Neural cell (in vitro differentiated cells): ENCODE measurements at regions not wholly inside any gene's neighbourhood (a gene's known extent, or its start where the extent isn't known, plus 50 kb on each side); places are given as distances from the start of the nearest gene placed in this dataset.

Source experiments
- H2AFZ ChIP-seq: fragments of 200-600, 300-800 bp; sonication (generic), shearing (Covaris generic); 2 replicates; pipeline ENCODE4 v1.6.0; 2014; ENCODE audit warnings: low read depth, mild to moderate bottlenecking, antibody characterized with exemption, low read length, moderate library complexity
- H3F3A ChIP-seq: fragments of 200-600 bp; shearing (Covaris generic); 2 replicates; pipeline ENCODE4 v1.6.1; 2016; ENCODE audit warnings: mild to moderate bottlenecking, moderate library complexity, mixed read lengths, antibody characterized with exemption, low read length; ENCODE audit not compliant: insufficient read depth, poor library complexity, severe bottlenecking
- H3K27ac ChIP-seq: fragments of 200-600, 300-800 bp; sonication (generic), shearing (Covaris generic); 2 replicates; pipeline ENCODE4 v1.5.1; 2014; ENCODE audit warnings: mild to moderate bottlenecking, low read length, moderate library complexity
- H3K27me3 ChIP-seq: fragments of 300-800, 200-600 bp; sonication (generic), shearing (Covaris generic); 2 replicates; pipeline ENCODE4 v1.6.0; 2014; ENCODE audit warnings: mild to moderate bottlenecking, low read depth, low read length, moderate library complexity; ENCODE audit not compliant: insufficient read depth
- H3K36me3 ChIP-seq: fragments of 300-800, 200-600 bp; sonication (generic), shearing (Covaris generic); 2 replicates; pipeline ENCODE4 v1.5.1; 2014; ENCODE audit warnings: mild to moderate bottlenecking, antibody characterized with exemption, low read length, moderate library complexity; ENCODE audit not compliant: insufficient read depth
- H3K4me2 ChIP-seq: fragments of 300-800, 200-600 bp; sonication (generic), shearing (Covaris generic); 2 replicates; pipeline ENCODE4 v1.6.0; 2014; ENCODE audit warnings: mild to moderate bottlenecking, low read length
- H3K4me3 ChIP-seq: fragments of 300-800, 200-600 bp; sonication (generic), shearing (Covaris generic); 2 replicates; pipeline ENCODE4 v1.5.1; 2014; ENCODE audit warnings: mild to moderate bottlenecking, low read length, moderate library complexity
- H3K79me2 ChIP-seq: fragments of 200-600 bp; shearing (Covaris generic); replicated peaks from 2 replicates; pipeline ENCODE4 v1.6.0; 2014; ENCODE audit warnings: mild to moderate bottlenecking, low read length, moderate library complexity; ENCODE audit not compliant: insufficient read depth
- H3K9ac ChIP-seq: fragments of 300-800, 200-600 bp; sonication (generic), shearing (Covaris generic); 2 replicates; pipeline ENCODE4 v1.6.1; 2016; ENCODE audit warnings: mild to moderate bottlenecking, low read length, mixed read lengths
- H3K9me2 ChIP-seq: fragments of 200-600 bp; shearing (Covaris generic); 2 replicates; pipeline ENCODE4 v1.6.1; 2016; ENCODE audit warnings: mild to moderate bottlenecking, low read length, mixed read lengths; ENCODE audit not compliant: insufficient read depth
- H3K9me3 ChIP-seq: fragments of 200-600, 300-800 bp; sonication (generic), shearing (Covaris generic); 2 replicates; pipeline ENCODE4 v1.6.1; 2016; ENCODE audit warnings: mild to moderate bottlenecking, mixed run types, low read length, moderate library complexity, mixed read lengths
- H4K20me1 ChIP-seq: fragments of 200-600 bp; shearing (Covaris generic); 2 replicates; pipeline ENCODE4 v1.6.1; 2016; ENCODE audit warnings: mild to moderate bottlenecking, mixed run types; ENCODE audit not compliant: insufficient read depth
- EP300 ChIP-seq: fragments of 450-650 bp; conservative IDR thresholded peaks from 2 replicates; pipeline ENCODE4 v1.6.1; 2014; ENCODE audit warnings: antibody characterized with exemption, mild to moderate bottlenecking, moderate library complexity; ENCODE audit not compliant: poor library complexity, severe bottlenecking
- EZH2 ChIP-seq: fragments of 200-600, 300-800 bp; shearing (Covaris generic), sonication (generic); IDR thresholded peaks from 2 replicates; pipeline ENCODE4 v1.6.1; 2014; ENCODE audit warnings: antibody characterized with exemption, low read length, borderline replicate concordance, mild to moderate bottlenecking; ENCODE audit not compliant: insufficient read depth, poor library complexity, severe bottlenecking
- MXI1 ChIP-seq: fragments of 450-650 bp; conservative IDR thresholded peaks from 2 replicates; pipeline ENCODE4 v1.6.1; 2014; ENCODE audit warnings: antibody characterized with exemption, mild to moderate bottlenecking; ENCODE audit not compliant: poor library complexity, severe bottlenecking
- POLR2AphosphoS5 ChIP-seq: IDR thresholded peaks from 2 replicates; pipeline ENCODE4 v1.6.1; 2012
- RAD21 ChIP-seq: fragments of 450-650 bp; conservative IDR thresholded peaks from 2 replicates; pipeline ENCODE4 v1.6.1; 2014; ENCODE audit warnings: antibody characterized with exemption, mild to moderate bottlenecking, moderate library complexity
- SMC3 ChIP-seq: fragments of 450-650 bp; conservative IDR thresholded peaks from 2 replicates; pipeline ENCODE4 v1.6.1; 2014; ENCODE audit warnings: antibody characterized with exemption, mild to moderate bottlenecking, moderate library complexity; ENCODE audit not compliant: poor library complexity
- TAF1 ChIP-seq: IDR thresholded peaks from 2 replicates; pipeline ENCODE4 v1.6.1; 2012; ENCODE audit warnings: low read depth
- TF ChIP-seq, protein P1 (sequence below): IDR thresholded peaks from 2 replicates; pipeline ENCODE4 v1.6.1; 2012; ENCODE audit warnings: borderline replicate concordance
- TF ChIP-seq, protein P2 (sequence below): fragments of 450-650 bp; IDR thresholded peaks from 2 replicates; pipeline ENCODE4 v1.5.1; 2014; ENCODE audit warnings: antibody characterized with exemption, mild to moderate bottlenecking, moderate library complexity; ENCODE audit not compliant: poor library complexity, severe bottlenecking

DNA sequence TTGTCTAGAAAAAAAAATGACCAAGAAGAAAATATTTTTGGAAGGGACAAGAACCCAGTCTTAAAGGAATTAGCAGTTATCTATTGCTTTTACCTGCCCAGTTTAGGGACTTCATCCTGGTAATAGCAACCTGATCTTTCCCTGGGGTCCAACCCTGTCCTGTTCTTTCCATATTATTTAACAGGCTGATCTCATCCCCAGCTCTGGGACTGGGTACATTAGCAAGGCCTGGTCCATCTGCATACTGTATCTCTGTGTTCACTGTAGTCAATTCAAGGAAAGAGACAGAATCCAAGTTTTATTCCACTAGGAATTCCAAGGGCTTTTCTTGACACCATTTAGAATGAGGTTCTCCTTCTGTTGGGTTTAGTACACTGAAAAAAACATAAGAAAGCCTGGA is 191.7 kb upstream of the GADL1 start:
- Histone ChIP-seq H3F3A (no peaks in the 10 kb centered on the region), H3K27me3 (no peaks in the 10 kb centered on the region), H3K4me2 (no peak overlapping the region), H3K27ac (no peak overlapping the region), H3K79me2 (no peaks in the 10 kb centered on the region), H3K9ac (no peak overlapping the region), H3K36me3 (no peaks in the 10 kb centered on the region), H3K9me2 (no peaks in the 10 kb centered on the region), H2AFZ (no peak overlapping the region), H4K20me1 (no peaks in the 10 kb centered on the region), H3K9me3 (no peaks in the 10 kb centered on the region), H3K4me3 (no peak overlapping the region)
- no peak for TF ChIP-seq POLR2AphosphoS5
- no peak for TF ChIP-seq MXI1
- TF ChIP-seq, protein P1, sequence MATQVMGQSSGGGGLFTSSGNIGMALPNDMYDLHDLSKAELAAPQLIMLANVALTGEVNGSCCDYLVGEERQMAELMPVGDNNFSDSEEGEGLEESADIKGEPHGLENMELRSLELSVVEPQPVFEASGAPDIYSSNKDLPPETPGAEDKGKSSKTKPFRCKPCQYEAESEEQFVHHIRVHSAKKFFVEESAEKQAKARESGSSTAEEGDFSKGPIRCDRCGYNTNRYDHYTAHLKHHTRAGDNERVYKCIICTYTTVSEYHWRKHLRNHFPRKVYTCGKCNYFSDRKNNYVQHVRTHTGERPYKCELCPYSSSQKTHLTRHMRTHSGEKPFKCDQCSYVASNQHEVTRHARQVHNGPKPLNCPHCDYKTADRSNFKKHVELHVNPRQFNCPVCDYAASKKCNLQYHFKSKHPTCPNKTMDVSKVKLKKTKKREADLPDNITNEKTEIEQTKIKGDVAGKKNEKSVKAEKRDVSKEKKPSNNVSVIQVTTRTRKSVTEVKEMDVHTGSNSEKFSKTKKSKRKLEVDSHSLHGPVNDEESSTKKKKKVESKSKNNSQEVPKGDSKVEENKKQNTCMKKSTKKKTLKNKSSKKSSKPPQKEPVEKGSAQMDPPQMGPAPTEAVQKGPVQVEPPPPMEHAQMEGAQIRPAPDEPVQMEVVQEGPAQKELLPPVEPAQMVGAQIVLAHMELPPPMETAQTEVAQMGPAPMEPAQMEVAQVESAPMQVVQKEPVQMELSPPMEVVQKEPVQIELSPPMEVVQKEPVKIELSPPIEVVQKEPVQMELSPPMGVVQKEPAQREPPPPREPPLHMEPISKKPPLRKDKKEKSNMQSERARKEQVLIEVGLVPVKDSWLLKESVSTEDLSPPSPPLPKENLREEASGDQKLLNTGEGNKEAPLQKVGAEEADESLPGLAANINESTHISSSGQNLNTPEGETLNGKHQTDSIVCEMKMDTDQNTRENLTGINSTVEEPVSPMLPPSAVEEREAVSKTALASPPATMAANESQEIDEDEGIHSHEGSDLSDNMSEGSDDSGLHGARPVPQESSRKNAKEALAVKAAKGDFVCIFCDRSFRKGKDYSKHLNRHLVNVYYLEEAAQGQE, result no peak

DNA sequence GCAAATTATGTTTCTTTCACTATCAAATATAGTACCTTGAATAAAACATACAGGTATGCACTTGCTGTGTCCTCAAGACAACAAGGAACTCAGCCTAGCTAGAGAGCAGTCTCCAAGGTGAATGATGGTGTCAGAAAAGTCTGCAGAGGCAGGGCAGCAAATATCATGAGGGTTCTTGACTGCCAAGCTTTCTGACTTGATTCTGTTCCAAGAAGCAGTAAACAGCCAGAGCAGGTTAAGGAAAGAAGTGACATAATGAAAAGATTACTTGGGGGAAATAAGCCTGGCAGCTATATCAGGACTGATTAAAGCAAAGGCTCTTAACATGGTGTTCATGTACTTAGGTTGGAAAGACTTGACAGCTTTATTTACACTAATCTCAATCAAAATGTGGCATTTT is 192.2 kb upstream of the GADL1 start:
- no peaks in the 10 kb centered on the region for H3K36me3 ChIP-seq
- no peak overlapping the region for H3K9ac ChIP-seq
- no peaks in the 10 kb centered on the region for H3K79me2 ChIP-seq
- TF ChIP-seq EZH2 (no peak), RAD21 (no peak), POLR2AphosphoS5 (no peak), SMC3 (no peak), MXI1 (no peak), TAF1 (no peak), EP300 (no peak)
- TF ChIP-seq, protein P2, sequence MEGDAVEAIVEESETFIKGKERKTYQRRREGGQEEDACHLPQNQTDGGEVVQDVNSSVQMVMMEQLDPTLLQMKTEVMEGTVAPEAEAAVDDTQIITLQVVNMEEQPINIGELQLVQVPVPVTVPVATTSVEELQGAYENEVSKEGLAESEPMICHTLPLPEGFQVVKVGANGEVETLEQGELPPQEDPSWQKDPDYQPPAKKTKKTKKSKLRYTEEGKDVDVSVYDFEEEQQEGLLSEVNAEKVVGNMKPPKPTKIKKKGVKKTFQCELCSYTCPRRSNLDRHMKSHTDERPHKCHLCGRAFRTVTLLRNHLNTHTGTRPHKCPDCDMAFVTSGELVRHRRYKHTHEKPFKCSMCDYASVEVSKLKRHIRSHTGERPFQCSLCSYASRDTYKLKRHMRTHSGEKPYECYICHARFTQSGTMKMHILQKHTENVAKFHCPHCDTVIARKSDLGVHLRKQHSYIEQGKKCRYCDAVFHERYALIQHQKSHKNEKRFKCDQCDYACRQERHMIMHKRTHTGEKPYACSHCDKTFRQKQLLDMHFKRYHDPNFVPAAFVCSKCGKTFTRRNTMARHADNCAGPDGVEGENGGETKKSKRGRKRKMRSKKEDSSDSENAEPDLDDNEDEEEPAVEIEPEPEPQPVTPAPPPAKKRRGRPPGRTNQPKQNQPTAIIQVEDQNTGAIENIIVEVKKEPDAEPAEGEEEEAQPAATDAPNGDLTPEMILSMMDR, result no peak
- TF ChIP-seq, protein P1, result no peak
- H3K4me2 ChIP-seq, result no peak overlapping the region
- no peaks in the 10 kb centered on the region for H3K9me3 ChIP-seq
- H3K27ac ChIP-seq, result no peak overlapping the region
- H4K20me1 ChIP-seq, result no peaks in the 10 kb centered on the region
- no peaks in the 10 kb centered on the region for H3K27me3 ChIP-seq
- no peaks in the 10 kb centered on the region for H3F3A ChIP-seq
- no peak overlapping the region for H2AFZ ChIP-seq
- H3K9me2 ChIP-seq, result no peaks in the 10 kb centered on the region
- H3K4me3 ChIP-seq, result no peak overlapping the region
